HG03432 (cell line): ENCODE measurements at regions not wholly inside any gene's neighbourhood (a gene's known extent, or its start where the extent isn't known, plus 50 kb on each side); places are given as distances from the start of the nearest gene placed in this dataset.

Experiments
- ATAC-seq: cut with Tn5 transposase; IDR thresholded peaks from one replicate; pipeline ENCODE4 v1.9.1; 2021; ENCODE audit warnings: mild to moderate bottlenecking, moderate library complexity; ENCODE audit not compliant: unreplicated experiment

DNA sequence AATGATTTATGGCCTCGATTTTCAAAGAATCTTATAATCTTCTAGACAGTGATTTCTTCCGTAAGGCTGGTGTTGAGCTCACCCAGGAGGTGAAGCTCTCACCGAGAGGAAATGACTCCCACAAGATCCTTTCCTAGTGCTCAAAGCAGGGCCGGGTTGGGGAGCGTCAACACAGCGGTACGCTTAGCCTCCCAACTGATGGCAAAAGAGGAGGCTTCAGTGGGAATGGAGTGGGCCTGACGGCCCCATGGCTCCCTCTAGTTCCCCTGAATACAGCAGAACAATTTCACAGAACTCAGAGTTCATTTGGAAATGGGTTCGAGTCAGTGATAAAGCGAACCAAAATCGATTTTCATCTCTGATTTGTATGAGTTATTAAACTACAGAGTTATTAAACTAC, 449.5 kb downstream of the KLF12 start:
- ATAC-seq: no peak

DNA sequence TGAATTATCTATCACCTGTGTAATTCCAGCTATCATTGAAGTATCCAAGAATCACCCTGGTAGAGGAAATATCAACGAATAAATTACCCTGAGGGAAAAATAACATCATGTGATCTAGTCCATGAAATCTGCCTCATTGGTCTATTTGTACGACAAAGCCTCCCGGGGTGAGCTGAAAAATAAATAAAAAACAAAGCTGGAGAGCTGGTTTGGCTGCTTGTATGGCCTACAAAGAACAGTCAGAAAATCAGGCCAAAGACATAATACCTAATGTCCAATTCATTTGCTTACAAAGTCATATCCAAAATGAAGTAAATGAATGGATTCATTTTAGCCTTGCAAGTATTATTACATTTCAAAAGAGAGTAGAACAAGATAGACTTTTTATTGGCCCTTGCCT, 449.9 kb downstream of the KLF12 start:
- ATAC-seq: no peak

DNA sequence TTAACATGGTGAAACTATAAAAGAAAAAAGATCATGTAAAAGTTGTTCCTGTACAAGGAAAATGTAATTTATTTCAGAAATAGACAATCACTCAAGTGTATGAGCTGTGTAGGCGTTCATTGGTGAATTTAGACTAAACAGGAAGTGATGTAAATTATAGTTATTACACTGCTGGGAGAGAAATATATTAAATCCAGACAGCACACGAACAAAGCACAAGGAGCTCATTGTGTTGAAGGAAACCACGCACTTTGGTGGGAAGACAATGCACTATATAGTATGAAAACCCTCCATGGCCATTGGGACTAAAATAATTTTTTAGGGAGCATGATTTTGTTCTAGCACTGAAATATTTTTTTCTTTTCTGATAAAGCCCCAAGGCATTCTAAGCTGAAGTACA, 450.5 kb downstream of the KLF12 start:
- no peak for ATAC-seq

DNA sequence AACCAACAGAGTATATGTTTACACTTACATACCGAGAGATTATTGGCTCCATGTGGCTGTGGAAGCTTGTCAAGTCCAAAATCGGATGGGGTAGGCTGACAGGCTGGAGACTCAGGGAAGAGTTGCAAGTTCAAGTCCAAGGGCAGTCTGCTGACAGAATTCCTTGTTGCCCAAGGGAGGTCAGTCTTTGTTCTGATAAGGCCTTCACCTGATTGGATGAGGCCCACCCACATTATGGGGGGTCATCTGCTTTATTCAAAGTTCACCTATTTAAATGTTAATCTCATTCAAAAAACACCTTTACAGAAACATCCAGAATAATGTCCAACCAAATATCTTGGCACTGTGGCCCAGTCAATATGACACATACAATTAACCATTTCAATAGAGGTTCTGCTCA, 452.4 kb downstream of the KLF12 start:
- ATAC-seq: no peak

DNA sequence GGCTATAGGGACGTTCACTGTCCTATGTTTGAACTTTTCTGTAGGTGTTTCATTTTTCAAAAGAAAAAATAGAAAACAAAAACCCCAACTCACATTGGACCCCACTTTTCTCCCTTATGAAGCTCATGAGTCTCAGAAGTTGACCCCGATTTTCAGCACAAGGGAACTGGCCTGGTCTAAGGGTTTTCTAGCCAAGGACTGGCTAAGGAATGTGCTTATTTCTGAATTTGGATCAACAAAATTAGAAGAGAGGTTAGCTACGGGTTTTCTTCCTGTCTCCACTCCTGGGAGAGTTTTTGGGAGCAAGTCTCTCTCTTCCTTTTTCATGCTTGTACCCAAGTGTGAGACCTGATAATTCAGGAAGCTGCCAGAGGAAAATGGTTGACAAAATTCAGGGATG, 453.2 kb downstream of the KLF12 start:
- ATAC-seq: no peak

DNA sequence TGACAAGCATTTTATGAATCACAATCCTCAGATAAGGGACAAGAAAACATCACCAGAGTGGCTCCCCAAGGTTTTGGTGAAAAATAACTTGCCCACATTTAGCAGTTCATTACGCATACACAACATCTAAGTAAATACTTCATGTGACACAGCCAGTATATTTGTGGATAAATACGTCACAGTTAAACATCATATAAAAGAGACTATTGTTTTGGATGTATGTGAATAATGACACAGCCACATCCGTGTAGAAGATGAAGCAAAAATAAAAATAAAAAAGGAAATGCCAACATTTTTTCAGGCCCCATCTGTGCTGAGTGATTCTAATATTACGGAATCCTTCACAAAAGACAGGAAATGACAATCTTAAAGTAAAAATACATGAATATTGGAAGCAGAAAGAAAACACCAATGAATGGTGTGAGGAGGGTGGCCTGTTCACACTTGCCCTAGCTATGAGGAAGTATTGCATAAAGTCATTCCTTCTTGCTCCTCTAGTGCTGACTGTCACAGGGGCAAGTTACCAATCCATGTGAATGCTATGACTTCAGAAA, 457.1 kb downstream of the KLF12 start:
- no peak for ATAC-seq

DNA sequence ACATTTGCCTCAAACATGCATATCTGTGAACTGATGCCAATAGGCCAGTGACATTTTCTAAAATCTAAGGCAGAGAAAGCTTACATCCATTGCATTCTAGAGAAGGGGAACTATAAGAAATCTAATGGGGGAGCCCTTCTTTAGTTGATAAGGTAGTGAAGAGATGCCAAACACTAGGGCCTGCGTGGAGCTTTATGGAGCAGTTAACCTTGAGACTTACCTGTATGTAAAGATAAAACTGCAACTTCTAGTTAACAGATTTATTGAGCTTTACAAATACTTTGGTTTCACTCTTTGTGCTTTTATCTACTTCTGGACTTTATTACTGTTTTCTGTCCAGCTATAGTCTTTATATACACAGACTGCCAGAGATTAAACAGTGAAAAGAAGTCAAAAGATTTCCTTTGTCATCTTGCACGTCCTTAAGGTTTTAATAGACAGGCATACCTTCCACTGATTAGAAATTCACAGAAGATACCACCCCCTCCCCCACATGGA, 457.6 kb downstream of the KLF12 start:
- ATAC-seq: no peak

DNA sequence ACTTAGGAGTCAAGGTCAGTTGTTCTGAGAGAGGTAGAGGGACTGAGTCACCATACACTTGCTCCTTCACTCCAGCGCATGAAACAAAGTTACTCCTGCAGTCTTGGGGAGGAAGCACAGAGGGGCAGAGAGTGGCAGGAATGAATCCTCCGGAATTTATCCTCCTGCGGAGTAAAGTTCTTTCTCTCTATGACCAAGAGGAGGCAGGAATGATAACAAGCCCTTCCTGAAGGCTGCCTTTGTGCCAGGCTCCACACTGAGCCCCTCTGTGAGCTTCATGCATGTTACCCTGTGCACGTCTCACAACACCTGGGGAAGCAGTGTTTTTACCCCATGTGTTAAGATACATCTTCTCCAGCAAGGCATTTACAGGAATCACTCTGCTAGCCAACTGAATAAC, 458.4 kb downstream of the KLF12 start:
- ATAC-seq: no peak

DNA sequence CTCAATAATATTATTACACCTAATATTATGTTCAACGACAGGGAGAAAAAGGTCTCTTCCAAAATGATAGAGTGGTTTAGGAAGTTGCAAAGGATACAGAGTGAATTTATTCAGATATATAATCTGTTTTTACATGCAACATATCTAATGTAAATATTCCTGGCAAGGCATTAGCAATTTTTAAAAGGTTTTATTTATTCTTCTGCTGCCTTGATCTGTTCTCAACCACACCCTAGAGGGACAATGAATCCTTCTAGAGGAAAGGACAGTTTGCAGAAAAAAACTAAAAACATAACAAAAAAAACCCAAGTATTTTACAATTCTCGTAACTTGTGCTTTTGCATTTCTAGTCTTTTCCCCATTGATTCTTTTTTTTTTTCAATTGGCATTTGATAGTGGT, 459.6 kb downstream of the KLF12 start:
- ATAC-seq: no peak

DNA sequence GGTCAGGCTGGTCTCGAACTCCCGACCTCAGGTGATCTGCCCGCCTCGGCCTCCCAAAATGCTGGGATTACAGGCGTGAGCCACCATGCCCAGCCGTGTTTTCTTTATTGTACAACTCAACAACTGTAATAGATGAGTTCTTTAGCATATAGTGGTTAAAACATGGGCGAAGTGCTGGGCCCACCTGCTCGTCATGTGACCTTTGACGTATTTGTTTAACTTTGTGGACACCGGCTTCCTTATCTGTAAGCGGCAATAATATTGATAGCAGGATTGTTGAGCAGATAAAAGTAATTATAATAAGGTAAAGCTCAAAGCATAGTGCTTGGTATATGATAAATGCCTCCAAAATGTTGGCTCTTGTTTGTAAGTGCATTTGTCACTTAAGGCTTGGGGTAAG, 460.3 kb downstream of the KLF12 start:
- ATAC-seq: no peak

DNA sequence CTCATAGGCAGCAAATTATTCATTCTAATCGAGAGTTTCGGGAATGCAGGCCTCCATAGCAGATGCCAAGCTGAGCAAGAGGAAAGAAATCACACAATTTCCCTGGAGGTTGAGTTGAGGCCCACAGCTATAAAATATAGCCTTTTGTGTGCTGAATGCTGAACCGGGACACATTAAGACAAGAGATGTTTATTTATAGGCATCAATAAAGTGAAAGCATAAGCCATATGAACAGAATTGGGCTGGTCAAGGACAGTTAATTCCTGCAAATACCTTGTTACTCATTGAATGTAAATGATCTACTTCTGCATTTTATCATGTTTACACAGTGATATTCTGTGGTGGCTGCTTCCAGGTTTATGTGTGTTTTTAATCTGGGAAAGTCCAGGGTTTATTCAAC, 461.7 kb downstream of the KLF12 start:
- no peak for ATAC-seq

DNA sequence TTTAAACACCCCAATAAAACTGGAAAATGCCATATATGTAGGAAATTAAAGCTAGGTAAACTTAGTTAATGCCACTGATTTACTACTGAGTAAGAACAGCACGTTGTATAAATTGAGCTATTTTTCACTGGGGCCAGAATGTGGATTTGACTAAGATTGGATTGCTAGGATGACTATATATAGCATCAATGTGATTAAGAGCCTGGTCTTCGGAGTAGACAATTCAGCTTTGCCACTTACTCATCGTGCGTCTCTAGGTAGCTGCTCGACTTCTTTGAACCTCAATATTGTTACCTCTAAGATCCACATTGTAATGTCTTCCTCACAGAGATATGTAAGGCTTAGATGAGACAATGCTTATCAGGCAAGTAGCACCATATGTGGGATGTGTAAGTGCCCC, 462.5 kb downstream of the KLF12 start:
- no peak for ATAC-seq

DNA sequence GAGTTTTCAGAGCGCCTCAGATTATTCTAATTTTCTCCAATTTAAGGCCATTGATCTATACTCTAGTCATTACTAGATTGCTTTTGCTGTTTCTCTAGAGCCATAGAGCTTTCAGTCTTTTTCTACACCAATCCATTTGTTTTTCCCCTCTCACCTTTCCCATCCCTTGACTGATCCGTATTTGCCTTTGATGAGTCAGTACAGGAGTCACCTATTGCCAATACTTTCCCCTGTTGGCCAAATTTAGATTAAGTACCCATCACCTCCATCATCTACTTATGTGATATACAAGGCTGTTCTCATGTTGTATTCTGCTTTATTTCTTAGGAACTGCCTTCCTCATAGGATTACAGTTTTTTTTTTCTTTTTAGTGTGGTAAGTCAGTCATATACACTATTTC, 463.2 kb downstream of the KLF12 start:
- ATAC-seq: no peak

DNA sequence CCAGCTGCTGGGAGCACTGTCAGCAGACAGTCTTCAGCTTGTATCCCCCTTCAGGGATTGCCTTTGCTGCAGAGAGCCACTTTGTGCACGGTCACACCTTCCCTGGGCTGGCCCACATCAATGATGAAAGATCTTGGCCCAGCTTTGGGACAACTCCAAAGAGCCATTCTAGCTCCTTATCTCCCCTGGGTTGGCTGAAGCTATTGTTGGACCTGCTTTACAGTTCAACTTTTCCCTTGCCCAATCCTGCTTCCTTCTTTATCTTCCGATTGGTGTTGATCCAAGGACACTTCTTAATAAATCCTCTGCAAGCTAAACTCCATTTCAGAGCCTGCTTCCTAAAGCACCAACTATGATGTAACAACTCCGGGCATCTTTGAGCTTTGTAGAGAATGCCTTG, 466.4 kb downstream of the KLF12 start:
- ATAC-seq: no peak

DNA sequence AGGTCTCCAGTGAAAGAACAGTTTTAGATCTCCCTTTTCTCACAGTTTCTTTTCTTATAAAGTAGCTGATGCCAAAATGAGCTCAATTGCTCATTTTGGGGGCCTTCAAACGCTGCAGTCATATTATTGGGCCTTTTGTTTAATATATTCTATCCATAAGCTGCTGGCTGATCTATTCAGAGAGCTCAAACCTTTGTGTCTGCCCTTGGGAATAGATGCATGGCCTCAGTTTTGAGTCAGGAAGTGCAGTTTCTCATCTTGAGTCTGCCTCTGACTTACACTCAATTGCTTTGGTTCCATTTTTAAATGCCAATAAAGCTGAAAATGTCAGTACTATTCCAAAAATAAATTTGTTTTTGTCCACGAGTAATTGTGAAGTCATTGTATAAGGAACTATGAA, 468.9 kb downstream of the KLF12 start:
- no peak for ATAC-seq

DNA sequence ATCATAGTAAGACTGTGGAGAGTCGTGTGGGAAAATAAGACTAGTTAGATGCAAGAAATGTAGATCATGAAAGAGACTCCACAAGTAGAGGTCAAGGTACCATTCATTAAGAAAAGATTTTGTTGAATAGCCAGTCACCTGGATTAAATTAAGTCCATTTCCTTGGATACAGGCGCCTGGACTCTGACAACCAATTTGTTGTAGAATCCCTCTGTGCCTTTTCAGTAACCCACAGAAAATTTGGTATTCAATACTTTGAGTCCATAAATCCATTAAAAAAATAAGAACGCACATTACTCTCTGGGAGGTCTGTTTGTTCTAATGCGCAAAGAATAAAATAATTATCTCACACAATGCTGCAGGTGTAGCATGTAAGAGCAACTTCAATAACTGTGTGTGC, 469.4 kb downstream of the KLF12 start:
- ATAC-seq: no peak

DNA sequence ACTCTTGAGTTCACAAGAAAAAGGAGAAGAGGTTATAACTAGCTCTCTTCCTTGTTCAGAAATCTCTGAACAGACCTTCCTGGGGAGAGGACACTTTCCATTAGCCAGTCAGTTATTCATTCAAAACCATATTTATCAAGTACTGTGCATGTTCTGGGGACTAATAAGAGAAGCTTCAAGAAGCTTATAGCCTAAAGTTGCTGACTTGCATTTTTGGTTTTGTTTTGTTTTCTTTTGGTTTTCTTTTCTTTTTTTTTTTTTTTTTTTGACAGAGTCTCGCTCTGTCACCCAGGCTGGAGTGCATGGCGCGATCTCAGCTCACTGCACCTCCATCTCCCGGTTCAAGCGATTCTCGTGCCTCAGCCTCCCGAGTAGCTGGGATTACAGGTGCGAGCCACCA, 471.4 kb downstream of the KLF12 start:
- no peak for ATAC-seq

DNA sequence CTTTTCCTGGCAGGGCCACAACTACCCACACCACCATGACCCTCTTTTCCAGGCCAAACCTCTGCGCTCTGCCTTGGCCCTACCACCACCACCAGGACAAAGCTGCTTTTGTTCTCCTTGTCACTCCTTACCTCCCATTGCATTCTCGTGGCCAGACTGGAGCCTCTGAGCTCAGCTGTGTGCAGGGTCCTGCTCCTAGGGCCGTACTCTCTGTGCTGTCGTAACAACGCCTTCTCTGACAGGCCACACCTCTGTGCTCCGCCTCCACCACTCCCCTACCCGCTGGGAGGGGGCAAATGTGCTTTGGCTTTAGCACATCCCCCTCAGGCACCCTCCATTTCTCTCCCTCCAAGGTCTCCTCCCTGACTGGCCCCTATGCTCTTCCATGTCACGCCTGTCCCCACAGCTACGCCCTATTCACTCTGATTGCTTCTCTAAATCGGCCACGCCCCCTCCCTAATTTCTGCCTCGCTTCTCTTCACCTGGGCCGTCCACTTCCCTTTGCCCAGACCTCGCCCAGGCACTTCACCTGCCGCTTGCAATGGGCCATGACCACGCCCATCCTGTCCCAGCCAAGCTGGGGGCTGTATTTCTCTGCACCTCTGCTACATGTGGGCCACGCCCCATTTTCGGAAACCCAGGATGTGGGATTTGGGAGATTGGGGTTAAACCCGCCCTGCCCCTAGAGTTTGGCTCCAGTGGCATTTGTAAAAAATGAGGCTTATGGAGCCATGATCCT, 472.3 kb downstream of the KLF12 start:
- no peak for ATAC-seq

DNA sequence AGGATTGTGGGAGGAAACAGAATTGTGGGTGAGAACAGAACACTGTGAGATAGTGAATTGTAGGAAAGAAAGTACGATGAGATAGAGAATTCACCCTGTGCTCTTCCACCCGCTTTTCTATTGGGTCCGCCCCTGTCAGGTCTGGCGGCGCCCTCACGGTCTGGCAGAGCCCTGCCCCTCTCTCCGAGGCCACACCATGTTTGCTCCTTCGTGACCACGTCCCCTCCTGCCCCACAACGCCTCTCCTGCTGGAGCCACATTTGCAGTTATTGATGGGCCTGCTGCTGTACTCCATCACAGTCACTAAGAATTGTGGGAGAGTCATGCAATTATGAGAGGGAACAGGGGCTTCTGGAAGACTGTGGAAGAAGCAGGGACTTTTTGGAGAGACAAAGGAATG, 473.1 kb downstream of the KLF12 start:
- no peak for ATAC-seq

DNA sequence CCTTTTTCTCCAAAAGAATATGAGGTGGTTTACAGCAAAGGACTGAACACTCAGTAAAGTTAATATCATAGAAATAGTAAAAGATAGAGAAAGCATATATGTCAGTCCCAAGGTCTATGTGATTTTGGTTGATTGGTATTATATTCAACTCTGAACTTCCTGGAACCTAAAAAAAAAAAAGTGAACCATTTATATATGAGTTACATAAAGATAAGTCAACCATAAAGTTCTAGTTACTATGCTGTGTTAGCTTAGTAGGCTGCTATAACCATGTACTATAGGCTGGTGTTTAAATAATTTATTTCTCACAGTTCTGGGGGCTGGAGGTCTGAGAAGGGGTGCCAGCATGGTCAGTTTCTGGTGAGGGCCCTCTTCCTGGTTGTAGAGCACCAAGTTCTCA, 475.6 kb downstream of the KLF12 start:
- ATAC-seq: no peak

DNA sequence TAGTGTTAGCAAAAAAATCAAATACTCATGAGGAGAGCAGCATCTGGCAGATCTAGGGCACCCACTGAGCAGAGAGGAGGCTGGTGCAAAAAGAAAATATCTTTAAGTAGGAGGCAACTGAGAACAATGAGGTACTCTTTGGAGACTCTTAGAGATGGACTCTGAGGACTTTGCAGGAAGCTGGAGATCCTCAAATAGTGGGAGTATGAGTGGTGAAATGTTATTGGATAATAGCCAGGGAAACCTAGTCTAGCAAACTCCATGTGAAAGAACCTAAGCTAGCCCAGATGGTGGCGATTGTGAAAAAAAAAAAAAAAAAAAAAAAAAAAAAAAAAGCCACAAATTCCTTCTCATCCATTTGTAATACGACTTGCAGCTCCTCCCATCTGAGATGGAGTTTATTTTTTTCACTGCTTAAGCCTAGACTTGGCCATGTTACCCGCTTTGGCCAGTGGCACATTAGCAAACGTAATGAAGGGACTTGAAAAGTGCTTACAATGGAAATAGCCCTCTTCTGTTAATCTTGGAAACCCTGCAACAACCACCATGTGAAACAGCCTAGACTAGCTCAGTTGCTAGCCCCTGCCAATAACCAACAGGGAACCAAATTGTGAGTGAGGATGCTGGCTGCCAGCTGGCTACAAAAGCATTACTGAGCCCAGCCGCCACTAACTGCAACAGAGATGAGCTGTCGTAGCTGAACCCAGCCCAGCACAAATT, 476.2 kb downstream of the KLF12 start:
- no peak for ATAC-seq

DNA sequence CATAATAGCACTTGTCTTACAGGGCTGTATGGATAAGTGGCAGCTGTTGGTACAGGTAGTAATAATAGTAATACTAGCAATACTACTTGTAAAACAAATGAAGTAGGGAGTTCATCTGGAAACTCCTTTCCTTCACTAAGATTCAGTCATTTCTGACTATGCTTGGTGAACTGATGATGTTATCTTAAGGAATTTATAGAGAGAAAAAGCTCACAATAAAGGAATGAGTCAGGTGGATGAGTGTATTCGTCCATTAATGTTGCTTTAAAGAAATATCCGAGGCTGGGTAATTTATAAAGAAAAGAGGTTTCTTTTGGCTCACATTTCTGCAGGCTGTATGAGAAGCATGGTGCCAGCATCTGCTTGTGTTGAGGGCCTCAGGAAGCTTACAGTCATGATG, 477.3 kb downstream of the KLF12 start:
- ATAC-seq: no peak
